ENCODE measurements at regions not wholly inside any gene's neighbourhood (a gene's known extent, or its start where the extent isn't known, plus 50 kb on each side); places are given as distances from the start of the nearest gene placed in this dataset.

- TF ChIP-seq POLR2A (IDR thresholded peaks at IDR 0.05), result no peak
- no peak for TF ChIP-seq CTCF (IDR thresholded peaks at IDR 0.05)
- no peak overlapping the region for H3K4me3 ChIP-seq
- H3K27ac ChIP-seq, result no peak overlapping the region
- intact Hi-C loops (cut with DNase I; ENCODE audit: low total_unique reads), result no loop called here
- H3K27me3 ChIP-seq, result no peaks in the 10 kb centered on the region
- no peak for DNase-seq
- H3K4me1 ChIP-seq, result no peaks in the 10 kb centered on the region
- H3K9me3 ChIP-seq, result no peaks in the 10 kb centered on the region
- no peaks in the 10 kb centered on the region for H3K36me3 ChIP-seq
Measured at GRCh38 chr18:73552171-73552570, 595.5 kb downstream of the FBXO15 start.

GRCh38 chr18:73551211-73551610 lies 596.4 kb downstream of the FBXO15 start:
- no peak for DNase-seq
- intact Hi-C loops (cut with DNase I; ENCODE audit: low total_unique reads), result no loop called here

GRCh38 chr18:73549236-73549635 lies 598.4 kb downstream of the FBXO15 start:
- Histone ChIP-seq H3K27ac (no peak overlapping the region), H3K9me3 (no peaks in the 10 kb centered on the region), H3K4me3 (no peak overlapping the region), H3K27me3 (no peaks in the 10 kb centered on the region), H3K4me1 (no peaks in the 10 kb centered on the region), H3K36me3 (no peaks in the 10 kb centered on the region)
- no peak for TF ChIP-seq CTCF (IDR thresholded peaks at IDR 0.05)
- TF ChIP-seq POLR2A (IDR thresholded peaks at IDR 0.05), result no peak
- intact Hi-C loops (cut with DNase I; ENCODE audit: low total_unique reads), result no loop called here
- DNase-seq, result no peak

More at GRCh38 chr18:73551211-73551610, 596.4 kb downstream of the FBXO15 start:
- TF ChIP-seq POLR2A (IDR thresholded peaks at IDR 0.05), result no peak
- TF ChIP-seq CTCF (IDR thresholded peaks at IDR 0.05), result no peak
- no peaks in the 10 kb centered on the region for H3K4me1 ChIP-seq
- H3K36me3 ChIP-seq, result no peaks in the 10 kb centered on the region
- no peak overlapping the region for H3K27ac ChIP-seq
- no peak overlapping the region for H3K4me3 ChIP-seq
- no peaks in the 10 kb centered on the region for H3K9me3 ChIP-seq
- H3K27me3 ChIP-seq, result no peaks in the 10 kb centered on the region

- Histone ChIP-seq H3K27me3 (no peaks in the 10 kb centered on the region), H3K4me3 (no peak overlapping the region), H3K9me3 (no peaks in the 10 kb centered on the region), H3K4me1 (no peaks in the 10 kb centered on the region), H3K27ac (no peak overlapping the region), H3K36me3 (no peaks in the 10 kb centered on the region)
- no peak for TF ChIP-seq POLR2A (IDR thresholded peaks at IDR 0.05)
- no peak for TF ChIP-seq CTCF (IDR thresholded peaks at IDR 0.05)
- intact Hi-C loops (cut with DNase I; ENCODE audit: low total_unique reads), result no loop called here
- no peak for DNase-seq
Measured at GRCh38 chr18:73545472-73545871, 602.2 kb downstream of the FBXO15 start.

GRCh38 chr18:73544617-73545016 lies 603.0 kb downstream of the FBXO15 start:
- Histone ChIP-seq H3K4me3 (no peak overlapping the region), H3K27me3 (no peaks in the 10 kb centered on the region), H3K4me1 (no peaks in the 10 kb centered on the region), H3K27ac (no peak overlapping the region), H3K36me3 (no peaks in the 10 kb centered on the region), H3K9me3 (no peaks in the 10 kb centered on the region)
- DNase-seq, result no peak
- TF ChIP-seq POLR2A (IDR thresholded peaks at IDR 0.05), result no peak
- TF ChIP-seq CTCF (IDR thresholded peaks at IDR 0.05), result no peak
- intact Hi-C loops (cut with DNase I; ENCODE audit: low total_unique reads), result no loop called here
